Mucosa of rectum (tissue), 2 donors: ENCODE measurements at regions not wholly inside any gene's neighbourhood (a gene's known extent, or its start where the extent isn't known, plus 50 kb on each side); places are given as distances from the start of the nearest gene placed in this dataset.

Experiments used
- H3K27ac ChIP-seq, 2 donors: one replicate each; pipeline ENCODE4 v1.7.0; 2013; ENCODE audit warnings: inconsistent platforms in 2 of 2, low read depth in 2 of 2, low read length in 2 of 2
- H3K27me3 ChIP-seq, 2 donors: one replicate each; pipeline ENCODE4 v1.7.0; 2013; ENCODE audit warnings: low read length in 2 of 2; ENCODE audit not compliant: control insufficient read depth in 2 of 2, insufficient read depth in 2 of 2
- H3K36me3 ChIP-seq, 2 donors: one replicate each; pipeline ENCODE4 v1.7.0; 2013; ENCODE audit warnings: low read length in 2 of 2; ENCODE audit not compliant: control insufficient read depth in 2 of 2, insufficient read depth in 2 of 2
- H3K4me1 ChIP-seq, 2 donors: one replicate each; pipeline ENCODE4 v1.7.0; 2013; ENCODE audit warnings: low read length in 2 of 2, mild to moderate bottlenecking in 1 of 2; ENCODE audit not compliant: control insufficient read depth in 2 of 2, insufficient read depth in 2 of 2
- H3K4me3 ChIP-seq, 2 donors: one replicate each; pipeline ENCODE4 v1.7.0; 2013; ENCODE audit warnings: low read length in 2 of 2
- H3K9ac ChIP-seq, 2 donors: one replicate each; pipeline ENCODE4 v1.7.0; 2013; ENCODE audit warnings: low read length in 2 of 2, low read depth in 1 of 2, mild to moderate bottlenecking in 1 of 2
- H3K9me3 ChIP-seq, 2 donors: one replicate each; pipeline ENCODE4 v1.7.0; 2013; ENCODE audit warnings: low read length in 2 of 2; ENCODE audit not compliant: control insufficient read depth in 2 of 2
- donor health status: healthy.
- donor health status: Normal muscosa, but diverticular disease.

GRCh38 chr1:234862944-234863515 is 253.1 kb upstream of the IRF2BP2 start:
- peaks cover 26 to 29% of the 10 kb centered on the region in 2 donors for H3K4me1 ChIP-seq
- no peaks in the 10 kb centered on the region for H3K9me3 ChIP-seq
- H3K4me3 ChIP-seq: peak overlapping the region in 1 of 2 donors; percentile 35
- H3K27me3 ChIP-seq: no peaks in the 10 kb centered on the region
- peak overlapping the region; percentile 77 to 79 for H3K27ac ChIP-seq
- peak overlapping the region; percentile 59 to 63 for H3K9ac ChIP-seq
- no peaks in the 10 kb centered on the region for H3K36me3 ChIP-seq

- H3K4me1 ChIP-seq: peaks cover 26 to 29% of the 10 kb centered on the region in 2 donors
- H3K27me3 ChIP-seq: no peaks in the 10 kb centered on the region
- no peak overlapping the region for H3K4me3 ChIP-seq
- H3K27ac ChIP-seq: peak overlapping the region; percentile 77 to 79
- H3K9me3 ChIP-seq: no peaks in the 10 kb centered on the region
- H3K36me3 ChIP-seq: no peaks in the 10 kb centered on the region
- H3K9ac ChIP-seq: peak overlapping the region; percentile 59 to 63
Measured at GRCh38 chr1:234862360-234862943, 252.5 kb upstream of the IRF2BP2 start.

- peak overlapping the region; percentile 77 to 79 for H3K27ac ChIP-seq
- H3K4me1 ChIP-seq: peaks cover 26 to 29% of the 10 kb centered on the region in 2 donors
- H3K9ac ChIP-seq: no peak overlapping the region
- no peaks in the 10 kb centered on the region for H3K9me3 ChIP-seq
- no peaks in the 10 kb centered on the region for H3K36me3 ChIP-seq
- H3K4me3 ChIP-seq: no peak overlapping the region
- no peaks in the 10 kb centered on the region for H3K27me3 ChIP-seq
Measured at GRCh38 chr1:234861761-234862160, 251.8 kb upstream of the IRF2BP2 start.

GRCh38 chr1:234861024-234861620 is 251.1 kb upstream of the IRF2BP2 start:
- peak overlapping the region; percentile 64 to 79 for H3K27ac ChIP-seq
- no peaks in the 10 kb centered on the region for H3K27me3 ChIP-seq
- H3K4me3 ChIP-seq: no peak overlapping the region
- H3K4me1 ChIP-seq: peaks cover 24% of the 10 kb centered on the region in 2 donors
- no peak overlapping the region for H3K9ac ChIP-seq
- no peaks in the 10 kb centered on the region for H3K9me3 ChIP-seq
- H3K36me3 ChIP-seq: no peaks in the 10 kb centered on the region

GRCh38 chr1:234858722-234859121 is 248.7 kb upstream of the IRF2BP2 start:
- no peaks in the 10 kb centered on the region for H3K9me3 ChIP-seq
- no peaks in the 10 kb centered on the region for H3K27me3 ChIP-seq
- H3K36me3 ChIP-seq: no peaks in the 10 kb centered on the region
- peaks cover 19 to 21% of the 10 kb centered on the region in 2 donors for H3K4me1 ChIP-seq
- no peak overlapping the region for H3K4me3 ChIP-seq
- H3K27ac ChIP-seq: no peak overlapping the region
- no peak overlapping the region for H3K9ac ChIP-seq

- Histone ChIP-seq H3K36me3 (no peaks in the 10 kb centered on the region), H3K9ac (no peak overlapping the region), H3K27ac (peak overlapping the region; percentile 37 to 41), H3K4me3 (no peak overlapping the region), H3K27me3 (no peaks in the 10 kb centered on the region), H3K4me1 (peaks cover 5 to 6% of the 10 kb centered on the region in 2 donors), H3K9me3 (no peaks in the 10 kb centered on the region)
Measured at GRCh38 chr1:234856845-234857245, 246.9 kb upstream of the IRF2BP2 start.

GRCh38 chr1:234855851-234856250 is 245.9 kb upstream of the IRF2BP2 start:
- Histone ChIP-seq H3K27me3 (no peaks in the 10 kb centered on the region), H3K4me3 (no peak overlapping the region), H3K9me3 (no peaks in the 10 kb centered on the region), H3K4me1 (peaks cover 8% of the 10 kb centered on the region in 2 donors), H3K36me3 (no peaks in the 10 kb centered on the region), H3K27ac (no peak overlapping the region), H3K9ac (no peak overlapping the region)

GRCh38 chr1:234854645-234855039 is 244.7 kb upstream of the IRF2BP2 start:
- Histone ChIP-seq H3K27me3 (no peaks in the 10 kb centered on the region), H3K27ac (no peak overlapping the region), H3K36me3 (no peaks in the 10 kb centered on the region), H3K4me1 (peaks cover 13 to 16% of the 10 kb centered on the region in 2 donors), H3K9ac (no peak overlapping the region), H3K4me3 (no peak overlapping the region), H3K9me3 (no peaks in the 10 kb centered on the region)

GRCh38 chr1:234853906-234854644 is 244.1 kb upstream of the IRF2BP2 start:
- Histone ChIP-seq H3K27me3 (no peaks in the 10 kb centered on the region), H3K9me3 (no peaks in the 10 kb centered on the region), H3K9ac (peak overlapping the region in 1 of 2 donors; percentile 24), H3K4me1 (peaks cover 13 to 18% of the 10 kb centered on the region in 2 donors), H3K27ac (no peak overlapping the region), H3K4me3 (no peak overlapping the region), H3K36me3 (no peaks in the 10 kb centered on the region)

GRCh38 chr1:234852659-234853058 is 242.7 kb upstream of the IRF2BP2 start:
- Histone ChIP-seq H3K27ac (no peak overlapping the region), H3K9me3 (no peaks in the 10 kb centered on the region), H3K4me1 (peaks cover 13 to 18% of the 10 kb centered on the region in 2 donors), H3K27me3 (no peaks in the 10 kb centered on the region), H3K4me3 (no peak overlapping the region), H3K9ac (no peak overlapping the region), H3K36me3 (no peaks in the 10 kb centered on the region)
